ENCODE measurements at regions not wholly inside any gene's neighbourhood (a gene's known extent, or its start where the extent isn't known, plus 50 kb on each side); places are given as distances from the start of the nearest gene placed in this dataset.

DNA sequence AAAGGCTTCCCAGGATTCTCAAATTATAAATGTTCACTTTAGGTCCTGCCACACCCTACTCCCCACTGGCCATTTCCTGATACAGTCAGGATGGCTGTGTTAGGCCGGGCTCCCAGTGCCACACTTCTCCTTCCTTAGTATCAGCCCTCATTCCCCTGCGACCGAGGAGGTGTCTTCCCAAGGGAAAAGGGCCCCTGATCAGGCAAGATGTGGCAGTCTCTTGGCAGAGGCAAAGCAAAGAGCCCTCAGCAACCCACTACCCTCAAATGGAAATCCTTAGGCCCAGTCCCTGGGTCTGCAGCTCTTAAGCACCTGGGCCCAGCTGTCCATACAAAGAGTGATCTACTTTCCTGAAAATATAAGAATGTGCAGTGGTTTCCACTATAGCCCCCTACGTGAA, 96.5 kb upstream of the VASH1 start:
- H3K36me3 Mint-ChIP-seq (ENCODE audit: insufficient read depth), result peaks cover 2% of the 10 kb centered on the region
- H3K4me3 Mint-ChIP-seq (ENCODE audit: low read depth), result no peak overlapping the region
- TF ChIP-seq, protein P1, sequence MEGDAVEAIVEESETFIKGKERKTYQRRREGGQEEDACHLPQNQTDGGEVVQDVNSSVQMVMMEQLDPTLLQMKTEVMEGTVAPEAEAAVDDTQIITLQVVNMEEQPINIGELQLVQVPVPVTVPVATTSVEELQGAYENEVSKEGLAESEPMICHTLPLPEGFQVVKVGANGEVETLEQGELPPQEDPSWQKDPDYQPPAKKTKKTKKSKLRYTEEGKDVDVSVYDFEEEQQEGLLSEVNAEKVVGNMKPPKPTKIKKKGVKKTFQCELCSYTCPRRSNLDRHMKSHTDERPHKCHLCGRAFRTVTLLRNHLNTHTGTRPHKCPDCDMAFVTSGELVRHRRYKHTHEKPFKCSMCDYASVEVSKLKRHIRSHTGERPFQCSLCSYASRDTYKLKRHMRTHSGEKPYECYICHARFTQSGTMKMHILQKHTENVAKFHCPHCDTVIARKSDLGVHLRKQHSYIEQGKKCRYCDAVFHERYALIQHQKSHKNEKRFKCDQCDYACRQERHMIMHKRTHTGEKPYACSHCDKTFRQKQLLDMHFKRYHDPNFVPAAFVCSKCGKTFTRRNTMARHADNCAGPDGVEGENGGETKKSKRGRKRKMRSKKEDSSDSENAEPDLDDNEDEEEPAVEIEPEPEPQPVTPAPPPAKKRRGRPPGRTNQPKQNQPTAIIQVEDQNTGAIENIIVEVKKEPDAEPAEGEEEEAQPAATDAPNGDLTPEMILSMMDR (IDR thresholded peaks at IDR 0.05; ENCODE audit: unreplicated experiment), result no peak
- no peak for DNase-seq (ENCODE audit: low spot score, unreplicated experiment)
- H3K27me3 Mint-ChIP-seq, result peaks cover 2% of the 10 kb centered on the region
- no peak overlapping the region for H3K27ac Mint-ChIP-seq
- H3K4me1 Mint-ChIP-seq (ENCODE audit: low read depth), result peaks cover 14% of the 10 kb centered on the region
- peaks cover 9% of the 10 kb centered on the region for H3K9me3 Mint-ChIP-seq (ENCODE audit: low read depth)

DNA sequence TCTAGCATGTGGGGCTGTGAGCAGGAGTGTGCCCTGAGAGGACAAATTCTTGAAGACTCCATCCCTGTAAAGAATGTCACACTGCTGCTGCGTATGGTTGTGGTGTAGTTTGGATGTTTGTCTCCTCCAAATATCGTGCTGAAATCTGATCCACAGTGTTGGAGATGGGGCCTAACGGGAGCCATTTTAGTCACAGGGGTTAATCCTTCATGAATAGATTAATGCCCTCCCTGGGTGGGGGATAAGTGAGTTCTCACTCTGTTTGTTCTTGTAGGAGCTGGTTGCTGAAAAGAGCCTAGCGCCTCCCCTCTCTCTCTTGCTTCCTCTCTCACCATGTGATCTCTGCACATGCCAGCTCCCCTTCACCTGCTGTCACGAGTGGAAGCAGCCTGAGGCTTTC, 94.5 kb upstream of the VASH1 start:
- H3K4me1 Mint-ChIP-seq (ENCODE audit: low read depth), result peaks cover 14% of the 10 kb centered on the region
- H3K9me3 Mint-ChIP-seq (ENCODE audit: low read depth), result peaks cover 3% of the 10 kb centered on the region
- no peak overlapping the region for H3K27ac Mint-ChIP-seq
- DNase-seq (ENCODE audit: low spot score, unreplicated experiment), result no peak
- H3K36me3 Mint-ChIP-seq (ENCODE audit: insufficient read depth), result peaks cover 2% of the 10 kb centered on the region
- TF ChIP-seq, protein P1 (IDR thresholded peaks at IDR 0.05; ENCODE audit: unreplicated experiment), result no peak
- H3K4me3 Mint-ChIP-seq (ENCODE audit: low read depth), result no peak overlapping the region
- H3K27me3 Mint-ChIP-seq, result no peaks in the 10 kb centered on the region

DNA sequence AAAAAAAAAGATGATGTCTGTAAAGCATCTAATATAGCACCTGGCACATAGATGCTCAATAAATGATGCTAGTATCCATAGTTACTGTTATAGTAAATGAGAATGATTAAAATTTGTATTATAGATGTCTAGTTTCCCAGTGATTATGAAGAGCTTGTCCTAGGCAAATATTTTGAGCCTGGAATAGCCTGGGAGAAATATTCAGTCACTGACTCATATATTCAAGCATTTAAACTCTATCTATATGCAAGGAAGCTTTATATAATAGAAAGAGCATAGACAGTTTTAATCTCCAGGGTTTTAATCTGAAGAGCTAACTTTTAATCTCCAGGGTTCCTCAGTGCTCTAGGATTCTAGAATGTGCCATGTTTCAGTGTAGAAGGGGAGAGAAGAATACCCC, 91.5 kb upstream of the VASH1 start:
- H3K9me3 Mint-ChIP-seq (ENCODE audit: low read depth), result peaks cover 3% of the 10 kb centered on the region
- DNase-seq (ENCODE audit: low spot score, unreplicated experiment), result no peak
- H3K27me3 Mint-ChIP-seq, result peaks cover 9% of the 10 kb centered on the region
- peaks cover 2% of the 10 kb centered on the region for H3K36me3 Mint-ChIP-seq (ENCODE audit: insufficient read depth)
- no peak overlapping the region for H3K27ac Mint-ChIP-seq
- H3K4me3 Mint-ChIP-seq (ENCODE audit: low read depth), result no peak overlapping the region
- H3K4me1 Mint-ChIP-seq (ENCODE audit: low read depth), result peaks cover 14% of the 10 kb centered on the region
- TF ChIP-seq, protein P1 (IDR thresholded peaks at IDR 0.05; ENCODE audit: unreplicated experiment), result no peak

DNA sequence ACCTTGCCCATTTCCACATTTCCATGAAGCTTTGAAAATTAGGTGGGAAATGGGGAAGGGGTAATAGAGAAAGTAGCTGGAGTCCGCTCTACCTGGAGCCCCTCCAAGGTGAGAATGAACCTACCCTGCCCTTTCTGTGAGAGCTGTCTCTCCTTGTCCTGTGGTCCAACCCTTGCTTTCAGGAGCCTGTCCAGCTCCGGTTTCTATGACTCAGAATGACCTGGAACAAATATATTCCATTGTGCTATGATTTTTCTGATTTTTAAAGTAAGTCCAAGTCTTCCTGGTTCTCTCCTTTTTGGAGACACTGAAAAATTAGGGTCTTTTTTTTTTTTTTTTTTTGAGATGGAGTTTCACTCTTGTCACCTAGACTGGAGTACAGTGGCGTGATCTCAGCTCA, 89.1 kb upstream of the VASH1 start:
- Mint-ChIP-seq H3K27me3 (peaks cover 9% of the 10 kb centered on the region), H3K9me3 (ENCODE audit: low read depth) (peaks cover 3% of the 10 kb centered on the region), H3K4me1 (ENCODE audit: low read depth) (no peaks in the 10 kb centered on the region), H3K27ac (no peak overlapping the region), H3K4me3 (ENCODE audit: low read depth) (no peak overlapping the region), H3K36me3 (ENCODE audit: insufficient read depth) (peaks cover 2% of the 10 kb centered on the region)
- TF ChIP-seq, protein P1 (IDR thresholded peaks at IDR 0.05; ENCODE audit: unreplicated experiment), result no peak
- no peak for DNase-seq (ENCODE audit: low spot score, unreplicated experiment)

DNA sequence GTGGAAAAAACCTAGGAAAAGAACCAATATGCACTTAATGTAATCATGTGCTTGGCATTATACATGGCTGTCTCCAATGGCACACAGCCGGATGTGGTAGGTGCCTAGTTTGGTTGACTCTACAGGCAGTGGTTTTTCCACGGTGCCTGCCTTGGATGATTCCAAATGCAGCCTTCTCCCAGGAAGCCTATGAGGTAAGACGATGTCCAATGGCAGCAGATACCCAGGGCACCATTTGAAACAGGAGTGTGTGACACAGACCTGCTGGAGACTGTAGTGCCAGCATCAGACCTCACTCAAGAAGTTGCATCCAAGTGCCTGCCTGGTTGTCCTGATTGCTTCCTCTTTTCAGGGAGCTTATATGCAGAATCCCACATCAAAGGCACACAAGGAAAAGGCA, 88.0 kb upstream of the VASH1 start:
- Mint-ChIP-seq H3K4me1 (ENCODE audit: low read depth) (no peaks in the 10 kb centered on the region), H3K4me3 (ENCODE audit: low read depth) (no peak overlapping the region), H3K27me3 (peaks cover 9% of the 10 kb centered on the region), H3K9me3 (ENCODE audit: low read depth) (peaks cover 3% of the 10 kb centered on the region), H3K36me3 (ENCODE audit: insufficient read depth) (peaks cover 2% of the 10 kb centered on the region), H3K27ac (no peak overlapping the region)
- TF ChIP-seq, protein P1 (IDR thresholded peaks at IDR 0.05; ENCODE audit: unreplicated experiment), result no peak
- DNase-seq (ENCODE audit: low spot score, unreplicated experiment), result no peak
